ENCODE measurements at regions not wholly inside any gene's neighbourhood (a gene's known extent, or its start where the extent isn't known, plus 50 kb on each side); places are given as distances from the start of the nearest gene placed in this dataset.

- H3K4me3 ChIP-seq (ENCODE audit: control insufficient read depth, low read depth, low read length), result no peak overlapping the region
- no peak for DNase-seq (ENCODE audit: low read depth)
- TF ChIP-seq CTCF (conservative IDR thresholded peaks at IDR 0.05; ENCODE audit: control insufficient read depth, insufficient read depth, low read depth, low read length), result no peak
Measured at GRCh38 chr12:58161773-58162172, 220.4 kb downstream of the ATP23 start.

GRCh38 chr12:58163021-58163420 is 221.7 kb downstream of the ATP23 start:
- H3K4me3 ChIP-seq (ENCODE audit: control insufficient read depth, low read depth, low read length), result no peak overlapping the region
- DNase-seq (ENCODE audit: low read depth), result no peak
- TF ChIP-seq CTCF (conservative IDR thresholded peaks at IDR 0.05; ENCODE audit: control insufficient read depth, insufficient read depth, low read depth, low read length), result no peak

GRCh38 chr12:58166643-58167042 is 225.3 kb downstream of the ATP23 start:
- no peak for DNase-seq (ENCODE audit: low read depth)
- H3K4me3 ChIP-seq (ENCODE audit: control insufficient read depth, low read depth, low read length), result no peak overlapping the region
- TF ChIP-seq CTCF (conservative IDR thresholded peaks at IDR 0.05; ENCODE audit: control insufficient read depth, insufficient read depth, low read depth, low read length), result no peak

- DNase-seq (ENCODE audit: low read depth), result no peak
- TF ChIP-seq CTCF (conservative IDR thresholded peaks at IDR 0.05; ENCODE audit: control insufficient read depth, insufficient read depth, low read depth, low read length), result no peak
- H3K4me3 ChIP-seq (ENCODE audit: control insufficient read depth, low read depth, low read length), result no peak overlapping the region
Measured at GRCh38 chr12:58167622-58168021, 226.3 kb downstream of the ATP23 start.

- H3K4me3 ChIP-seq (ENCODE audit: control insufficient read depth, low read depth, low read length), result no peak overlapping the region
- DNase-seq (ENCODE audit: low read depth), result no peak
- TF ChIP-seq CTCF (conservative IDR thresholded peaks at IDR 0.05; ENCODE audit: control insufficient read depth, insufficient read depth, low read depth, low read length), result no peak
Measured at GRCh38 chr12:58169826-58170225, 228.5 kb downstream of the ATP23 start.

GRCh38 chr12:58171914-58172313 is 230.5 kb downstream of the ATP23 start:
- H3K4me3 ChIP-seq (ENCODE audit: control insufficient read depth, low read depth, low read length), result no peak overlapping the region
- DNase-seq (ENCODE audit: low read depth), result peak; percentile 45
- no peak for TF ChIP-seq CTCF (conservative IDR thresholded peaks at IDR 0.05; ENCODE audit: control insufficient read depth, insufficient read depth, low read depth, low read length)

GRCh38 chr12:58172433-58173073 is 231.2 kb downstream of the ATP23 start:
- no peak for DNase-seq (ENCODE audit: low read depth)
- H3K4me3 ChIP-seq (ENCODE audit: control insufficient read depth, low read depth, low read length), result no peak overlapping the region
- TF ChIP-seq CTCF (conservative IDR thresholded peaks at IDR 0.05; ENCODE audit: control insufficient read depth, insufficient read depth, low read depth, low read length), result no peak

Data from fibroblast of mammary gland (primary cell).